Parathyroid adenoma (tissue), 2 donors: ENCODE measurements at regions not wholly inside any gene's neighbourhood (a gene's known extent, or its start where the extent isn't known, plus 50 kb on each side); places are given as distances from the start of the nearest gene placed in this dataset.

ENCODE experiments used
- H2AFZ ChIP-seq: fragments of 300-600 bp; sonication (generic); one replicate; pipeline ENCODE4 v1.7.0; 2017; ENCODE audit warnings: antibody characterized with exemption, mild to moderate bottlenecking
- H3K27ac ChIP-seq: fragments of 300-600 bp; sonication (generic); one replicate; pipeline ENCODE4 v1.7.0; 2017
- H3K27me3 ChIP-seq: fragments of 300-600 bp; sonication (generic); one replicate; pipeline ENCODE4 v1.7.0; 2017; ENCODE audit warnings: low read length; ENCODE audit not compliant: control insufficient read depth, insufficient read depth
- H3K36me3 ChIP-seq: fragments of 300-600 bp; sonication (generic); one replicate; pipeline ENCODE4 v1.7.0; 2017; ENCODE audit warnings: low read length; ENCODE audit not compliant: control insufficient read depth, insufficient read depth
- H3K4me1 ChIP-seq: fragments of 300-600 bp; sonication (generic); one replicate; pipeline ENCODE4 v1.7.0; 2017; ENCODE audit warnings: control low read depth
- H3K4me2 ChIP-seq: fragments of 300-600 bp; sonication (generic); one replicate; pipeline ENCODE4 v1.7.0; 2017; ENCODE audit warnings: low read length
- H3K4me3 ChIP-seq: fragments of 300-600 bp; sonication (generic); one replicate; pipeline ENCODE4 v1.7.0; 2017; ENCODE audit warnings: low read depth, low read length
- H3K79me2 ChIP-seq: fragments of 300-600 bp; sonication (generic); one replicate; pipeline ENCODE4 v1.7.0; 2017; ENCODE audit warnings: control low read depth
- H3K9ac ChIP-seq: fragments of 300-600 bp; sonication (generic); one replicate; pipeline ENCODE4 v1.7.0; 2017; ENCODE audit warnings: mild to moderate bottlenecking
- H3K9me3 ChIP-seq: fragments of 300-600 bp; sonication (generic); one replicate; pipeline ENCODE4 v1.7.0; 2017; ENCODE audit warnings: low read length; ENCODE audit not compliant: control insufficient read depth
- TF ChIP-seq, protein P1 (sequence below): fragments of 300-600 bp; sonication (generic); IDR thresholded peaks from one replicate; pipeline ENCODE4 v1.7.0; 2017; ENCODE audit warnings: antibody characterized with exemption, mild to moderate bottlenecking
- donor health status: primary hyperparathyroidism.

DNA sequence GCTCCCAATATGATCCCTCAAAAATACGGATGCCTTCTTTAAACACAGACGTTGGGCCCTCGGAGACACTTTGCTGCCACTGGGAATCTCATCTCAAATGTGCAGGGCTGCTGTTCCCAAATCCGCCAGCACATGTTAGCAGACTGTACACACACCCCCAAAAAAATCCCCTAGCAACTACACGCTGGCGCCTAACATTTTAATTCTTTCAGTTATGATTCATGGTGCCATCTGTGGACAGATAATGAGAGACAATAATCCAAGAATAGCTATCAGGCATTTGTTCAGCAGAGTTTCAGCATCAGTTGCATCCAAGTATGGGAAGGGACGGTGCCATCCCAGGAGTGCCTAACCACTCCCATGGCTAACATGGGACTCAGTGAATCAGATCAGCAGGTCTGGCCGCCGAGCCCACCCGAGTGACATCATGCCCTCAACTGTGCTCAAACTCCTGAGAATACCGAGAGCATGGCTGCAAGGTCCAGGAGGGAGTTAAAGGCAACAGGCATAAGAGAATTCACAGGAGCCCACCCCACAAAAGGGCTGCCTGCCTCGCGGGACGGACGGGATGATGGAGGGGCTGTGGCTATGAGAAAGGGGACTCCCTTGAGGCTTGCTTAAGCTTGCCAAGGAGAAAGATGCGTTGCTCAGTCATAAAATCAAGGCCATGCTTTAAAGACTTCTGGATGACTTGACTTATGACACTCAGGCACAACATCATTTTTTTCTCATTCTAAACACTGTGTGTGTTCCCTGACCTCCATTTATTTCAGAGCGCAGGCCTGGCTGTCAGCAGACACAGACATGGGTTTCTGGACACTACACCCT lies 337.0 kb downstream of the SHANK2 start:
- no peak overlapping the region for H3K4me2 ChIP-seq
- no peak overlapping the region for H3K4me3 ChIP-seq
- H3K27me3 ChIP-seq, result no peaks in the 10 kb centered on the region
- H3K9me3 ChIP-seq, result no peaks in the 10 kb centered on the region
- TF ChIP-seq, protein P1, sequence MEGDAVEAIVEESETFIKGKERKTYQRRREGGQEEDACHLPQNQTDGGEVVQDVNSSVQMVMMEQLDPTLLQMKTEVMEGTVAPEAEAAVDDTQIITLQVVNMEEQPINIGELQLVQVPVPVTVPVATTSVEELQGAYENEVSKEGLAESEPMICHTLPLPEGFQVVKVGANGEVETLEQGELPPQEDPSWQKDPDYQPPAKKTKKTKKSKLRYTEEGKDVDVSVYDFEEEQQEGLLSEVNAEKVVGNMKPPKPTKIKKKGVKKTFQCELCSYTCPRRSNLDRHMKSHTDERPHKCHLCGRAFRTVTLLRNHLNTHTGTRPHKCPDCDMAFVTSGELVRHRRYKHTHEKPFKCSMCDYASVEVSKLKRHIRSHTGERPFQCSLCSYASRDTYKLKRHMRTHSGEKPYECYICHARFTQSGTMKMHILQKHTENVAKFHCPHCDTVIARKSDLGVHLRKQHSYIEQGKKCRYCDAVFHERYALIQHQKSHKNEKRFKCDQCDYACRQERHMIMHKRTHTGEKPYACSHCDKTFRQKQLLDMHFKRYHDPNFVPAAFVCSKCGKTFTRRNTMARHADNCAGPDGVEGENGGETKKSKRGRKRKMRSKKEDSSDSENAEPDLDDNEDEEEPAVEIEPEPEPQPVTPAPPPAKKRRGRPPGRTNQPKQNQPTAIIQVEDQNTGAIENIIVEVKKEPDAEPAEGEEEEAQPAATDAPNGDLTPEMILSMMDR, result no peak
- H3K9ac ChIP-seq, result no peak overlapping the region
- no peaks in the 10 kb centered on the region for H3K4me1 ChIP-seq
- no peak overlapping the region for H3K27ac ChIP-seq
- no peaks in the 10 kb centered on the region for H3K79me2 ChIP-seq
- H3K36me3 ChIP-seq, result no peaks in the 10 kb centered on the region
- no peak overlapping the region for H2AFZ ChIP-seq

- no peak overlapping the region for H3K27ac ChIP-seq
- TF ChIP-seq, protein P1, result no peak
- H2AFZ ChIP-seq, result no peak overlapping the region
- H3K4me1 ChIP-seq, result no peaks in the 10 kb centered on the region
- no peaks in the 10 kb centered on the region for H3K79me2 ChIP-seq
- H3K9ac ChIP-seq, result no peak overlapping the region
- H3K27me3 ChIP-seq, result no peaks in the 10 kb centered on the region
- H3K4me2 ChIP-seq, result no peak overlapping the region
- H3K4me3 ChIP-seq, result no peak overlapping the region
- no peaks in the 10 kb centered on the region for H3K36me3 ChIP-seq
- H3K9me3 ChIP-seq, result no peaks in the 10 kb centered on the region
Observed at GRCh38 chr11:70916351-70916750, 336.0 kb downstream of the SHANK2 start.

- TF ChIP-seq, protein P1, result no peak
- no peaks in the 10 kb centered on the region for H3K27me3 ChIP-seq
- H3K9me3 ChIP-seq, result no peaks in the 10 kb centered on the region
Observed at GRCh38 chr11:70918242-70918641, 334.1 kb downstream of the SHANK2 start.

GRCh38 chr11:70921804-70922203 lies 330.6 kb downstream of the SHANK2 start:
- H3K36me3 ChIP-seq, result no peaks in the 10 kb centered on the region
- no peaks in the 10 kb centered on the region for H3K9me3 ChIP-seq
- no peak overlapping the region for H3K9ac ChIP-seq
- H3K79me2 ChIP-seq, result no peaks in the 10 kb centered on the region
- no peak overlapping the region for H2AFZ ChIP-seq
- H3K4me3 ChIP-seq, result no peak overlapping the region
- H3K4me1 ChIP-seq, result no peaks in the 10 kb centered on the region
- TF ChIP-seq, protein P1, result no peak
- no peak overlapping the region for H3K27ac ChIP-seq
- no peaks in the 10 kb centered on the region for H3K27me3 ChIP-seq
- no peak overlapping the region for H3K4me2 ChIP-seq

More at GRCh38 chr11:70918242-70918641, 334.1 kb downstream of the SHANK2 start:
- H3K27ac ChIP-seq, result no peak overlapping the region
- no peak overlapping the region for H3K4me2 ChIP-seq
- H3K9ac ChIP-seq, result no peak overlapping the region
- H3K36me3 ChIP-seq, result no peaks in the 10 kb centered on the region
- no peak overlapping the region for H3K4me3 ChIP-seq
- H3K4me1 ChIP-seq, result no peaks in the 10 kb centered on the region
- H2AFZ ChIP-seq, result no peak overlapping the region
- H3K79me2 ChIP-seq, result no peaks in the 10 kb centered on the region

- Histone ChIP-seq H3K4me1 (no peaks in the 10 kb centered on the region), H3K4me3 (no peak overlapping the region), H3K9me3 (no peaks in the 10 kb centered on the region), H3K27me3 (no peaks in the 10 kb centered on the region), H3K9ac (no peak overlapping the region), H2AFZ (no peak overlapping the region), H3K79me2 (no peaks in the 10 kb centered on the region), H3K36me3 (no peaks in the 10 kb centered on the region), H3K4me2 (no peak overlapping the region), H3K27ac (no peak overlapping the region)
- TF ChIP-seq, protein P1, result no peak
Observed at GRCh38 chr11:70924108-70924507, 328.3 kb downstream of the SHANK2 start.
